CD4-positive, alpha-beta T cell treated with Interleukin-1 beta for 1 hour (primary cell): ENCODE measurements at regions not wholly inside any gene's neighbourhood (a gene's known extent, or its start where the extent isn't known, plus 50 kb on each side); places are given as distances from the start of the nearest gene placed in this dataset.
A peak's percentile ranks its signal among the peaks of the same experiment; 100 is the strongest.
"Not testable (repeated sequence)": the region's sequence is repeated elsewhere in the genome, so short reads cannot be mapped to it uniquely, and the experiment has no call there.

ENCODE experiments used
- DNase-seq, 2 donors: peaks; one replicate each; pipeline ENCODE4 v3.0.0-alpha.2; 2020 to 2022

DNA sequence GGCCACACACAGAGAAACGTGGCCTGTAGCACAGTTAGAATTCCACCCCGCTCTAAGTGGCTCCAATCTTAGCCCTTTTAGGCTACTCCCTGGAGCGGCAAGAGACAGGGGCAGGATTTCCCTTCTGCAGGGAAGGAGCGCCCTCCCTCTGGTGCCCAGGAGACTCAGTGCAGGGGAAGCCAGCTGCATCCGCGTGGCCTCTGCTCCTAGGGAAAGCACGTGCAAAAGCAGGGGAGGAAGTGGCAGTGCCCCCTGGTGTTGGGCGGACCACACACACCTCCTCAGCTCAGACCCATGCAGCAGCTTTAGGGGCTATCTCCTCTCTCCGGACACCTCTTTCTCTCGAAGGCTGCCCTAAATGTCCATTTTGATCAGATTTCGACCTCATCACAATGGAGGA, 50.0 kb downstream of the SPRING1 start:
- DNase-seq: peak; percentile 6 to 45

DNA sequence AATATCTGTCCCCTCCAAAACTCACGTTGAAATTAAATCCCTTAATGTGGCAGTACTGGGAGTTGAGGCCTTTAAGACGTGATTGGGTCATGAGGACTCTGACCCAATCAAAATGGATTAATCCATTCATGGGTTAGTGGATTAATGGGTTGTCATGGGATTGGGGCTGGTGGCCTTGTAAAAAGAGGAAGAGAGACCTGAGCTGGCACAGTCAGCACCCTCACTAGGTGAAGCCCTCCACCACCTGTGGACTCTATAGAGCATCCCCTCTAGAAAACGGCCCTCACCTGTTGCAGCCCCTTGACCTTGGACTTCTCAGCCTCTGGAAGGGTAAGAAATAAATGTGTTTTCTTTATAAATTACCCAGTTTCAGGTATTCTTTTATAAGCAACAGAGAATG, 53.0 kb downstream of the SPRING1 start:
- DNase-seq: no peak

DNA sequence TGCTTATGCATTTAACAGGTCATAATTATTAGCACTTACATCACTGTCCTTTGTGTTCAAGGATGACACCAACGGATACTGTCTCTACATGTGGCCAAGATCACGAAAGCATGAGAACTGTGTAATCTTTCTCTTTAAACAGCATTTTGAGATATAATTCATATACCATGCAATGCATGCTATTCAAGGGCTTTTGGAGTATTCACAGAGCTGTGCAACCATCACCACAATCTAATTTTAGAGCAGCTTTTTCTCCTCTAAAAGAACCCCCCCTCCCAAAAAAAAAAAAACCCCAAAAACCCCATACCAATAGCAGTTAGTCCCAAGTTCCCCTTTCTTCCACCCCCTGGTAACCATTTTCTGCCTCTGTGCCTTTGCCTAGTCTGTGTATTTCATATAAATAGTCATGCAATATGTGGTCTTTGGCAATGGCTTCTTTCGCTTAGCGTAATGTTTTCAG, 60.6 kb downstream of the SPRING1 start:
- no peak for DNase-seq

DNA sequence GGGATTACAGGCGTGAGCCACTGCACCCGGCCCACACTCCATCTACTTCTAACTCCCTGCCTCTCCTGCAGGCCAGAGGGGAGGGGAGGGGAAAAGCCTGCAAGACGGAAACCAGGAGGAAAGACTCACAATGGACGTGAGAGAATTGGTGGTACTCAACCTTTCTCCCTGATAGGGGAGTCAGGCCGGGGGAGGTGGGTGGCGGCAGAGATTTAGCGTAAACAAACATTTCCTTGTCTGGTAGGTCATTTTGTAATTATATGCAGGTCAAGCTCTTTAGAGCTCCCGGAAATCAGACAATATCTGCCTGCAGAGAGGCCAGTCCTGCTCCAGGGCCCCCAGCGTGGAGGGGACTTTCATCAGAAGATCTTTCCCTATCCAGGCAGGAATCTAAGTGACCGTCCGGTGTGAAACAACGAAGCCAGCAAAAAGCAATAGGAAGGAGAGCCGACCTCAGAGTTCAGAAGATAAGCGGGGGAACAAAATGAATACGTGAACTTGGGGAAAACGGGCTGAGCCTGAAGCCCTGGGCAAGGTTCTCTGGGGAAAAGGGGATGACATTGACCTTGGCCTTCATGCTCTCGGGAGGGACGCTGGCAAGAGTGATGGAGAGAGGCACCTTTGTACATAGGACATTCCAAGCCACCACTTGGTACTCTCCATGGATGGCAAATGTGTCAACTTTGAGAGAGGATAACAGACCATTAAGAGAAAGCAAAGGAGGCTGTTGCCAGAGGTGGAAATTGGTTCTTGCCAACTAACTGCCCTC, 62.3 kb downstream of the SPRING1 start:
- no peak for DNase-seq

DNA sequence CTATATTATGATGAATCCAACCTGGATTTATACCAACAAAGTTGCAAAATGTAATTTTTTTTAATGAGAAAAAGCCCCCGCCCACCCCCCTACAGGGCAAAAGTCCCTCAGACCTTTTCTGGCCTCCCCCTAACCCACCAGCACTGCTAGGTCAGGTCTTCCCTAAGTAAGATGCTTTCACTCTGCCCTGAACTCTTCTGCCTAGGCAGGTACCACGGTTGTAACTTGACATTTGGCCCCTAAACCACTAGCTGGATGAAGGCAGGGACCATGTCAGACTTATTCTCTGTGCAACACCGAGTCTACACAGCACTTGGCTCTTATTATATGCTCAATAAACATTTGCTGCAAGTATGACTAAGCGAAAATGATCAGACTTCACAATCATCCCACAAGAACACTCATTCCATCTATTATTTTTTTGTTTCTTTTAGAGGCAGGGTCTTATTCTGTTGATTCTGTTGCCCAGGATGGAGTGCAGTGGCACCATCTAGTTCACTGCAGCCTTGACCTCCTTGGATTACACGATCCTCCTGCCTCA, 63.2 kb downstream of the SPRING1 start:
- DNase-seq: no peak

DNA sequence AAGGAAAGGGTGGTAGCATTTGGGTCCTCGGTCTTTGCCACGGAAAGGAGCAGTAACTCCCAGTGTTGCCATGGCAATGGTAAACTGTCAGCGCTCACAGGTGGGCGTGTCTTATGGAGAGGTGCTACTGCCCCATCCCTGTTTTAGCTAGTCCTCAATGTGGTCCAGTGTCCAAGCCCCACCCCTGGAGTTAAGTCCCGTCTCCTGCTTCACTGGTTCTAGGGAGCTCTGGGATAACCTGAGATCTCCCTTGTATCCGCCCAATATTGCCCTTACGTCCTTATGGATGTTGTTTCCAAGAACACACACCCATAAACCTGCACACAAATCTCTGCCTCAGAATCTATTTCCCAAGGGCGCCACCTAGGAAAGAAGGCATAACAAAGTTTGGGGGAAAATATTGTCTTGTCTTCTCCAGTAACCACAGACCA, 64.2 kb downstream of the SPRING1 start:
- no peak for DNase-seq

DNA sequence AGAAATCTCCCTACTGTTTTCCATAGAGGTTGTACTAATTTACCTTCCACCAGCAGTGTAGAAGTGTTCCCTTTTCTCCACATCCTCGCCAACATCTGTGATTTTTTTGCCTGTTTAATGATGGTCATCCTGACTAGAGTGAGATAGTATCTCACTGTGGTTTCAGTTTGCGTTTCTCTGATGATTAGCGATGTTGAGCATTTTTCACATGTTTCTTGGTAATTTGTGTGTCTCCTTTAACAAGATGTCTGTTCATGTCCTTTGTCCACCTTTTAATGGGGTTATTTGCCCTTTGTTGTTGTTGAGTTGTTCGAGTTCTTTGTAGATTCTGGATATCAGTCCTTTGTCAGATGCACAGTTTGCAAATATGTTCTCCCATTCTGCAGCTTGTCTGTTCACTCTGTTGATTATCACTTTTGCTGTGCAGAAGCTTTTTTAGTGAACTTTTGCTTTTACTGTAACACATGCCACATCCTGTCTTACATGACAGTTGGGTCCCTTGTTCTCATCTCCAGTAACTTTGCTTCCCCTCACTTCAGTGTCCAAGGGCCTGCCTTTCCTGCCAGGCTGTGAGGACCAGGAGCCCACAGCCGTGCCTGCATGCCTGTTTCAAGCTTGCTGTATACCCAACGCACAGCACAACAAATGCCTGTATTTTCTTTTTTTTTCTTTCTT, 64.9 kb downstream of the SPRING1 start:
- peak in 1 of 2 donors; percentile 8 for DNase-seq

DNA sequence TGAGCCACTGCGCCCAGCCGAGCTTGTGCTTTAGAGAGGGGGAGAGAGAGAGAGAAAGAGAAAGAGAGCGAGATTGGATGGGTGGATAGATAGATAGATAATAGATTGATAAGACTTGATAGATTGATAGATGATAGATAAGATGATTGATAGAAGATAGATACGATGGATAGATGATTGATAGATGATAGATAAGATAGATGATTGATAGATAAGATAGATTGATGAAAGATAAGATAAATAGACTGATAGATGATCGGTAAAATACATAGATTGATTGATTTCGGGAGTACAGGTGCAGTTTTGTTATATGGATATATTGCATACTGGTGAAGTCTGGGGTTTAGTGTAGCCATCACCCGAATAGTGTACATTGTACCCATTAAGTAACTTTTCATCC, 65.9 kb downstream of the SPRING1 start:
- no peak for DNase-seq

DNA sequence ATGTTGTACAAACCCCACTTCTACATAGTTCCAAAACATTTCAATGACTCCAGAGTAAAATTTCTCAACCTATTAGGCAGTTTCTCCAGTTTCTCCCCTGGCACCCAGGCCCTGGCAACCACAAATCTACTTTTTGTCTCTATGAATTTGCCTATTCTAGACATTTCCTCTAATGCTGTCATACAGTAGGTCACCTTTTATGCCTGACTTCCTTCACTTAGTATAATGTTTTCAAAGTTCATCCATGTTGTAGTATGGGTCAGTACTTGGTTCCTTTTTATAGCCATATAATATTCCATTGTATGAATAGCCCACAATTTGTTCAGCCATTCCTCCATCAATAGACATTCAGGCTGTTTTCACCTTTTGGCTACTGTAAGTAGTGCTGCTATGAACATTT, 67.0 kb downstream of the SPRING1 start:
- no peak for DNase-seq

DNA sequence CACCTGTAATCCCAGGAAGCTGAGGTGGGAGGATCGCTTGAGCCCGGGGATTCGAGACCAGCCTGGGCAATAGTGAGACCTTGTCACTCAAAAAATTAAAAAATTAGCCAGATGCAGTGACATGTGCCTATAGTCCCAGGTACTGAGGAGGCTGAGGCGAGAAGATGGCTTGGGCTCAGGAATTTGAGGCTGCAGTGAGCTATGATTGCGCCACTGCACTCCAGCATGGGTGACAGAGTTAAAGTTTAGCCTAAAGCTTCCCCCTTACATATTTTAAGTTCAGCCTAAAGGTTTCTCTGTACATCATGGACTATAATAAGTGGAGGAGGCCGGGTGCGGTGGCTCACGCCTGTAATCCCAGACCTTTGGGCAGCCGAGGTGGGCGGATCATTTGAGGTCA, 70.1 kb downstream of the SPRING1 start:
- no peak for DNase-seq

DNA sequence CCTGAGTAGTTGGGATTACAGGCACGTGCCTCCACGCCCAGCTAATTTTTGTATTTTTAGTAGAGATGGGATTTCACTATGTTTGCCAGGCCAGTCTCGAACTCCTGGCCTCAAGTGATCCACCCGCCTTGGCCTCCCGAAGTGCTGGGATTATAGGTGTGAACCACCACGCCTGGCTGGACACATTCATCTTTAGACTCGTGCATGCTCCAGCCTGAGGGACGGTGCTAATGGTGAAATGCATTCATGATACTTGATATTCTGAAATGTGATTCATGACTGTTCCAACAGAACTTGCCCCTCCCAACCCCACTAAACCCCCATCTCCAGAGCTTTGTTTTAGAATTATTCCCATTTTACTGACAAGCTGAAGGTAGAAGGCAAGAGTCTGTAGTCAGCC, 71.0 kb downstream of the SPRING1 start:
- DNase-seq: not testable (repeated sequence)

DNA sequence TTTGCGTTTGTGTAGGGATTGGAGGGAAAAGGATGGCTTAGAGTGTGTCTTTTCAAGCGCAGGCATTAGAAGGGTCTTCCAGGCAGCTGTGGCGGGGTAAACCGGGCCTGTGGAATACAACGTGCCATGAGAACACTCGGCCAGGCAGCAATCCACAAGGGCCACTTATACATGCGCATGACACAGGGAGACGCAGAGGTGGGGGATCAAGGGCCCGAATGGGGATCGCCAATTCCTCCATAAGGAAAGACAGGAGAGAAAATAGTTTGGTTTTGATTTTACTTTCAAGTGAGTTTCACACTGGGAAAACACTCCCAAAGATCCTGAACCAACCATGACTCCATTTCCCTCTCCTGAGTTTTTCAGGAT, 71.6 kb downstream of the SPRING1 start:
- DNase-seq: no peak

DNA sequence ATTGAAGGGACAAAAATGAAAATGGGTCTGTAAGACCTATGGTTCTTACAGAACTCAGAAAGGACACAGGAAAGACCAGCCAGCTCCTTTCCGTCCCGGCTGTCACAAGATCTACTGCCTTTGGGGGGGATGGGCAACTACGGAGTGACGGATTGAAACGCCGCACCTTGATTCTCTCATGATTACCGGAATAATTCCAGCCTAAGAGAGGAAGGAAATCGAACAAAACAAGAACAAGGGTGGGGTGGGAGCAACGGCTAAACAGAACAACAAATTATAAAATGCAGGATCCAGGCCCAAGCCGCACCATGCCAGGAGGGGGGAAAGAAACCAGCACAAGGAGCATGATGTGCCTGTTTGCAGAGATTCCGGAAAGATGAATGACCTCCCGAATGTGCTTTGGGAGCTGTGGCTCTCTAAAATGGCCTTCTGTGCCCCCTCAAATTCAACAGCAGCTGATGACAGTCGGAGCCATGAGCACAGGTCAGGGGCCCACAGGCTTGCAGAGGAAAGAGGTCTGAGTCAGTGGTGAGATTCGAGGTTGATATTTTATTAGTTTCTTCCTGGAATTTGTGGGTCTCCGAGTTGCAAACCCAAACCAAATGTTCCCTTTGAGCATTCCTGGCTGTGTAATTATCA, 72.1 kb downstream of the SPRING1 start:
- no peak for DNase-seq

DNA sequence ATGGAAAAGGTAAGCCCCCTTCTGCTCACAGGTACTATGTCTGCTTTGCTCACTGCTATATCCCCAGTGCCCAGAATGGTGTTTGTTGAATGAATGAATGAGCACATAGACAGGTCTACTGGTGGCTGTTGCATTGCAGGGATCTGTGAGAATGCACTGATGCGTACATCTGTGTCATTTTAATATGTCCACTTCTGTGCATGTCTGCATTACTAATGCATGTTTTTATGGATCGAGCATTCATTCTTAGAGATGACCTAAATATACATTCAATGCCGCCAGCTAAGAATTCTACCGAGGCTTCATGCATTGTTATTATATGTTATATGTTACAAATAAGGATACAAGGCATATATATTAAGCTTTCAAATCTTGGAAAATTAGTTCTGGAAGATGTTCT, 73.8 kb downstream of the SPRING1 start:
- DNase-seq: no peak

DNA sequence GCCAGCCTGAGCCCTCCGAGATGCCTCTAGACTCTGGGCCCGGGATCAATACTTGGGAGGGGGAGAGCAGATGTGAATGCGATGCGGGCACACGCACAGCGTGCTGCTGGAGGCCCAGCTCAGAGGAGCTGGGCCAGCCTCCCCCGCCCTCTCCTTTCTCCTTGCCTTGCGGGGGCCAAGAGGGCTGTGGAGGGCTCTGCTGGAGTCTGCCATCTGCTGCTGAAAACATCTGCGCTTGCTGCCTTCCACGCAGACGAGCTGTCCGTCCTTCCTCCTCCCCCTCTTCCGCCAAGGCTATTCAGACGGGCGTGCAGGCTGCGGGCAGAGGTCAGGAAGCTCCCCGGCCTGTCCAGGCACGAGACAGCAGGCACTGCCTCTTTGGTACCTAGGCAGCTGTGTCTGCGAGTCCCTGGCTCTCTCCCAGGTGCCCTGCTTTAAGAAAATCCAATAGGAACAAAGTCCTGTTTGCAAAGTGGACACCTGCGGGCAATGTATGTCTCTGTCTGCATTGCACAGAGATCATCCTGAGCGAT, 75.2 kb downstream of the SPRING1 start:
- peak in 1 of 2 donors; percentile 5 for DNase-seq

DNA sequence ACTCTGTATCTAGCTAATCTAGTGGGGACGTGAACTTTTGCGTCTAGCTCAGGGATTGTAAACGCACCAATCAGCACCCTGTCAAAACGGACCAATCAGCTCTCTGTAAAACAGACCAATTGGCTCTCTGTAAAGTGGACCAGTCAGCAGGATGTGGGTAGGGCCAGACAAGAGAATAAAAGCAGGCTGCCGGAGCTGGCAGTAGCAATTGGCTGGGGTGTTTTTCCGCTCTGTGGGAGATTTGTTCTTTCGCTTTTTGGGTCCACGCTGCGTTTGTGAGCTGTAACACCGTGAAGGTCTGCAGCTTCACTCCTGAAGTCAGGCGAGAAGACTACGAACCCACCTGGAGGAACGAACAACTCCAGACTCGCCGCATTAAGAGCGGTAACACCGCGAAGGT, 76.5 kb downstream of the SPRING1 start:
- no peak for DNase-seq

DNA sequence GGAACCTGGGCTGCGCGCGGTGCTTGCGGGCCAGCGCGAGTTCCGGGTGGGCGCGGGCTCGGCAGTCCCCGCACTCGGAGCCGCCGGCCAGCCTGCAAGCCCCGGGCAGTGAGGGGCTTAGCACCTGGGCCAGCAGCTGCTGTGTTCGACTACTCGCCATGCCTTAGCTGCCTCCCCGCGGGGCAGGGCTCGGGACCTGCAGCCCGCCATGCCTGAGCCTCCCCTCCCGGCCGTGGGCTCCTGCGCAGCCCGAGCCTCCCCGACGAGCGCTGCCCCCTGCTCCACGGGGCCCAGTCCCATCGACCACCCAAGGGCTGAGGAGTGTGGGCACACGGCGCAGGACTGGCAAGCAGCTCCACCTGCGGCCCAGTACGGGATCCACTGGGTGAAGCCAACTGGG, 77.1 kb downstream of the SPRING1 start:
- not testable (repeated sequence) for DNase-seq

DNA sequence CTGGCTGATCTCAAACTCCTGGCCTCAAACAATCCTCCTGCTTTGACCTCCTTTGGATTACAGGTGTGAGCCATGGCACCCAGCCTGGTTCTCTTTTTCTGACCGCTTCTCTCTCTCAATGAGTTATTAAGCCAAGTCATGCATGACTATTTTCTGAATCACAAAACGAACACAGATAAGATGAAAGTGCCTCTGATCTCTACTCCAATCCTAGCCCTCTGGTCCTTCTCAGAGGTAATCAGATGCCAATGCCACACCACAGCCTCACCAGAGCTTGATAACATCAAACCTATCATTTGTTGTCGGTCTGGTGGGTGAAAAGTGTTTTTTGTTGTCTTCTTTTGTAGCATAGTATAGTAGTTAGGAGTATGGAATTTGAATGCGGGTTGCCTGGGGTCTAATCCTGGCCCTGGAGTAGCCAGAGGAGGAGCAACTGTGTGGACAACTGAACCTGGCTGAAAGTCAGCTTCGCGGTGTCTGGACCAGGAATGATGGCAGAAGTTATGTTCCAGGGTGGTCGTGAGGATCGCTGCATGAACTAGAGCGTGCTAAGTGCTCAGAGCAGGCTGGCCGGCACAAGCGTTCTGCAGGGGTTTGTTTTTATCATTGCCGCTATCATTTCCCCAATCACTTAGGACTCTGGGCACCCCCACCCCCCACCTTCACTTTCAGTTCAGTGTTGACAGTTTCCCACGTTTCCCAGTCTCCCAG, 77.9 kb downstream of the SPRING1 start:
- DNase-seq: no peak

DNA sequence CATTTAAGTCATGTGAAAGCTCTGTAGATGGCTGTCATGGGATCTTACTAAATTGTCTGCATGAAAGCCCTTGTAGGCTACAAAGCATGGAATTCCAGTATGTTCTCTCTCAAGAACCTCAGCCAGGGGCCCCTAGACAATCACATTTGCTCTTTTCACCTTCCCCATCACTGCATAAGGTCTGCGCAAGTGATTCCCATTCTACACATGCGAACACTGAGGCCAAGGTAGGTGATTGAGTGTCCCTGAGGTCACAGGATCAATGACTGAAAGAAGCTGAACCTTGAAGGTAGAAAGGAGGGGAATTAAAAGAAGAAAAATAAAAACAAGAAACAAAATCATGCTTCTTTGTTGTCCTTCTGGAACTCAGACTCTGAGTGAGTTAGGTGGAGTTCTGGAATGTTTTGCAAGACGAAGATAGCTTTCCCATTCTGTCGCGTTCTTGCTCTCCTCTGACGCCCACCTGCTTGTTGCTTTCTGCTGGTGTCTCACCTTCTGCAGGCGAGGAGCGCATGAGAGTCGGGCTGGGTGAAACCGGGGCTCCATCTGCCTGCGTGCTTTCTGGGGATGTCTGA, 79.9 kb downstream of the SPRING1 start:
- no peak for DNase-seq

DNA sequence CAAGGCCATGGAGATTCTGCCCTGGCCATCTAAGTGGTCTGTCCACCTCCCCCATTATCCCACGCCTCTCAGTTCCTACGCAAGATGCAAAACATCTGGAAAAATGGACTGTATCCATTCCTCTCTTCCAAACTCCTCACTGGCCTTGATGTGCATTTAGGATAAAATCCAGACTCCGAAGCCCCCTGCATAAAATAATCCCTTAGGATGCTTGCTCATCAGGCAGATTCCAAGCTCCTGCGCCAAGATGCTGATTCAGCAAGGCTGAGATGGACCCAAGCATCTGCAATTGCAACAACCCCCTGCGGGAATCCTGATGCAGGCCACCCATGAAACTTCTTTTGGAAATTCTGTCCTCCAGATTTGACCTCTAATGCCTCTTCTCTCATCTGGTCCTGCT, 81.6 kb downstream of the SPRING1 start:
- DNase-seq: no peak

DNA sequence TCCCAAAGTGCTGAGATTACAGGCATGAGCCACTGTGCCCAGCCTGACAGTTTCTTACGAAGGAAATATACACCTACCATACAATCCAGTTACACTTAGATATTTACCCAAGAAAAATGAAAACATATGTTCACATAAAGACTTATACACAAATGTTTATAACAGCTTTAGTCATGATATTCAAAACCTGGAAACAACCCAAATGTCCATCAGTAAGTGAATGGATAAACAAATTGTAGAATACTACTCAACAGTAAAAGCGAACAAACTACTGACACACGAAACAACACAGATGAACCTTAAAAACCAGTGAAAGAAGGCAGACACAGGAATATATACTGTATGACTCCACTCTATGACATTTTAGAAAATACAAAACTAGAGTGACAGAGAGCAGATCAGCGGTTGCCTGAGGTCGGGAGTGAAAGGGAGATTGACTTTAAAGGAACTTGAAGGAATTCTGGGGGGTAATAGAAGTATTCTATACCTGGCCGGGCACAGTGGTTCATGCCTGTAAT, 83.6 kb downstream of the SPRING1 start:
- DNase-seq: no peak

DNA sequence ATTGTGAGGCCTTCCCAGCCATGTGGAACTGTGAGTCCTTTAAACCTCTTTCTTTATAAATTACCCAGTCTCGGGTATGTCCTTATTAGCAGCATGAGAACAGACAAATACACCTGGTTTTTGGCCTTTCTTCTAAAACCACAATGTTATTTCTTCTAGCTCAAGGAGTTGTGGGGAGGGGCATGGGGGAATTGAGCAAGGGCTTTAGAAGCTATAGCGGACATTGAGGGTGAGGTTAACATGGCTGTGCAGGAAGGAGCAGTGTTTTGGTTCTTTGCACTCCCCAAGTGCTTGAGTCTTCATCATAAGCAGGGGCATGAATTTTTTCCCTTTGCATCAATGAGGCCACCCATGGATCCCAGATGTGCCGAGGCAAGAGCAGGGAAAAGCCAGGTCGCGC, 86.8 kb downstream of the SPRING1 start:
- no peak for DNase-seq
